Glutamatergic neuron (in vitro differentiated cells): ENCODE measurements at regions not wholly inside any gene's neighbourhood (a gene's known extent, or its start where the extent isn't known, plus 50 kb on each side); places are given as distances from the start of the nearest gene placed in this dataset.

Source experiments
- DNase-seq: peaks from one replicate; pipeline ENCODE4 v3.0.0; 2022
- H3K27ac Mint-ChIP-seq: one replicate; pipeline ENCODE4 v1.8.0; 2020; ENCODE audit warnings: mild to moderate bottlenecking, mixed read lengths, inconsistent platforms; ENCODE audit not compliant: unreplicated experiment
- H3K27me3 Mint-ChIP-seq: one replicate; pipeline ENCODE4 v1.8.0; 2020; ENCODE audit warnings: mild to moderate bottlenecking, moderate library complexity, mixed read lengths, inconsistent platforms; ENCODE audit not compliant: unreplicated experiment
- H3K36me3 Mint-ChIP-seq: one replicate; pipeline ENCODE4 v1.8.0; 2020; ENCODE audit warnings: mild to moderate bottlenecking, mixed read lengths, inconsistent platforms; ENCODE audit not compliant: unreplicated experiment
- H3K4me1 Mint-ChIP-seq: one replicate; pipeline ENCODE4 v1.8.0; 2020; ENCODE audit warnings: mild to moderate bottlenecking, low read depth, mixed read lengths, inconsistent platforms; ENCODE audit not compliant: unreplicated experiment
- H3K4me3 Mint-ChIP-seq: one replicate; pipeline ENCODE4 v1.8.0; 2020; ENCODE audit warnings: mild to moderate bottlenecking, mixed read lengths, inconsistent platforms; ENCODE audit not compliant: unreplicated experiment
- H3K9me3 Mint-ChIP-seq: one replicate; pipeline ENCODE4 v1.8.0; 2020; ENCODE audit warnings: mild to moderate bottlenecking, moderate library complexity, mixed read lengths, inconsistent platforms; ENCODE audit not compliant: unreplicated experiment
- CTCF ChIP-seq: fragments of 200-600 bp; sonication (generic); IDR thresholded peaks from one replicate; pipeline ENCODE4 v1.5.0; 2021; ENCODE audit not compliant: partially characterized antibody, unreplicated experiment

- Mint-ChIP-seq H3K4me1 (peaks cover 9% of the 10 kb centered on the region), H3K27ac (no peak overlapping the region), H3K36me3 (no peaks in the 10 kb centered on the region), H3K9me3 (no peaks in the 10 kb centered on the region), H3K4me3 (no peak overlapping the region), H3K27me3 (peaks cover 5% of the 10 kb centered on the region)
- DNase-seq: no peak
- TF ChIP-seq CTCF: no peak
Measured at GRCh38 chr14:73800970-73801515, 50.6 kb upstream of the PTGR2 start.

GRCh38 chr14:73797543-73798265, 53.9 kb upstream of the PTGR2 start:
- no peak overlapping the region for H3K27ac Mint-ChIP-seq
- DNase-seq: no peak
- no peaks in the 10 kb centered on the region for H3K36me3 Mint-ChIP-seq
- H3K4me1 Mint-ChIP-seq: peaks cover 9% of the 10 kb centered on the region
- peaks cover 5% of the 10 kb centered on the region for H3K27me3 Mint-ChIP-seq
- H3K9me3 Mint-ChIP-seq: no peaks in the 10 kb centered on the region
- H3K4me3 Mint-ChIP-seq: no peak overlapping the region
- no peak for TF ChIP-seq CTCF

- H3K27me3 Mint-ChIP-seq: peaks cover under 1% of the 10 kb centered on the region
- H3K4me1 Mint-ChIP-seq: peaks cover 7% of the 10 kb centered on the region
- H3K27ac Mint-ChIP-seq: no peak overlapping the region
- H3K9me3 Mint-ChIP-seq: no peaks in the 10 kb centered on the region
- no peaks in the 10 kb centered on the region for H3K36me3 Mint-ChIP-seq
- no peak for DNase-seq
- H3K4me3 Mint-ChIP-seq: no peak overlapping the region
- no peak for TF ChIP-seq CTCF
Measured at GRCh38 chr14:73796893-73797542, 54.6 kb upstream of the PTGR2 start.

GRCh38 chr14:73796415-73796814, 55.2 kb upstream of the PTGR2 start:
- no peak overlapping the region for H3K4me3 Mint-ChIP-seq
- DNase-seq: no peak
- H3K36me3 Mint-ChIP-seq: no peaks in the 10 kb centered on the region
- no peaks in the 10 kb centered on the region for H3K27me3 Mint-ChIP-seq
- no peak overlapping the region for H3K27ac Mint-ChIP-seq
- H3K4me1 Mint-ChIP-seq: peaks cover 7% of the 10 kb centered on the region
- H3K9me3 Mint-ChIP-seq: no peaks in the 10 kb centered on the region
- no peak for TF ChIP-seq CTCF

- H3K27me3 Mint-ChIP-seq: no peaks in the 10 kb centered on the region
- no peak for TF ChIP-seq CTCF
Measured at GRCh38 chr14:73795974-73796373, 55.7 kb upstream of the PTGR2 start.

More at GRCh38 chr14:73795974-73796373, 55.7 kb upstream of the PTGR2 start:
- no peak for DNase-seq
- H3K9me3 Mint-ChIP-seq: no peaks in the 10 kb centered on the region
- peaks cover 5% of the 10 kb centered on the region for H3K4me1 Mint-ChIP-seq
- no peaks in the 10 kb centered on the region for H3K36me3 Mint-ChIP-seq
- H3K4me3 Mint-ChIP-seq: no peak overlapping the region
- no peak overlapping the region for H3K27ac Mint-ChIP-seq
